ENCODE measurements at regions not wholly inside any gene's neighbourhood (a gene's known extent, or its start where the extent isn't known, plus 50 kb on each side); places are given as distances from the start of the nearest gene placed in this dataset.

GRCh38 chr3:110528305-110529121 is 543.1 kb upstream of the NECTIN3 start:
- H3K4me1 ChIP-seq (replicated peaks in 1 of 2; ENCODE audit: control insufficient read depth in 2 of 2, insufficient read depth in 2 of 2, low read length in 2 of 2) = peaks cover 0 to 24% of the 10 kb centered on the region in 2 experiments; a peak in 3 of 5 replicates
- H3K27ac ChIP-seq (ENCODE audit: extremely low read depth, low read depth, low read length) = peak overlapping the region; percentile 84
- peaks cover 3% of the 10 kb centered on the region for H3K9me3 ChIP-seq (replicated peaks; ENCODE audit: control insufficient read depth, insufficient read depth, low read depth, low read length)
- peak overlapping the region in 1 of 2 experiments; percentile 51; a peak in 1 of 4 replicates for H3K9ac ChIP-seq (ENCODE audit: insufficient read depth in 1 of 2, low read depth in 2 of 2, low read length in 2 of 2)
- H4K20me1 ChIP-seq (replicated peaks; ENCODE audit: control insufficient read depth, insufficient read depth, low read length) = no peaks in the 10 kb centered on the region
- intact Hi-C loops (cut with micrococcal nuclease) (loop anchor here (10.0 kb wide), 2 partner anchors 64 to 96 kb away; no protein-coding TSS in a partner anchor), in situ Hi-C loops (cut with MboI) (no loop called here)
- peaks cover 48% of the 10 kb centered on the region for H3K79me2 ChIP-seq (ENCODE audit: control insufficient read depth, insufficient read depth, low read length)
- peaks cover 25% of the 10 kb centered on the region for H3K36me3 ChIP-seq (ENCODE audit: control insufficient read depth, insufficient read depth, low read length)
- 8% methylated on average over 4 of the region's 4 CpGs for WGBS (ENCODE audit: insufficient coverage, low coverage, missing lambda C conversion rate)
- H3K27me3 ChIP-seq (ENCODE audit: control insufficient read depth in 2 of 2, insufficient read depth in 2 of 2, low read length in 2 of 2) = no peaks in the 10 kb centered on the region
- no peak overlapping the region for H3K4me3 ChIP-seq
- POLR2A ChIA-PET = no interaction called here
- BruUV-seq (replicated peaks) = no TSS peak
- H3K4me2 ChIP-seq (ENCODE audit: insufficient read depth, low read length) = peak overlapping the region; percentile 61
- H2AFZ ChIP-seq (ENCODE audit: low read depth, low read length) = peak overlapping the region; percentile 67
- CTCF ChIA-PET (ENCODE audit: low intra/inter-chr PET ratio) = no interaction called here
- peak; percentile 23 to 65 (median 28) for DNase-seq (ENCODE audit: extremely low read depth in 1 of 4, low spot score in 3 of 4)
- FAIRE-seq = peak; percentile 77
- ATAC-seq = peak; percentile 65
- no peaks in the 10 kb centered on the region for H3K9me1 ChIP-seq (ENCODE audit: control insufficient read depth, insufficient read depth, low read length)
- no peak for TF ChIP-seq ZC3H8 (IDR thresholded peaks at IDR 0.05)
- no peak for TF ChIP-seq RAD21 (CRISPR knock-in tag; conservative IDR thresholded peaks at IDR 0.05 in 1 of 2, IDR thresholded peaks at IDR 0.05 in 1 of 2)
- no peak for TF ChIP-seq NR2C1 (IDR thresholded peaks at IDR 0.05)
- TF ChIP-seq NR2C1 (tag; IDR thresholded peaks at IDR 0.05) = no peak
- TF ChIP-seq HDAC1 (IDR thresholded peaks at IDR 0.05) = no peak
- no peak for TF ChIP-seq ZNF253 (CRISPR knock-in tag; conservative IDR thresholded peaks at IDR 0.05)
- no peak for TF ChIP-seq IFI16 (CRISPR knock-in tag; IDR thresholded peaks at IDR 0.05)
- TF ChIP-seq ZNF449 (CRISPR knock-in tag; IDR thresholded peaks at IDR 0.05) = no peak
- no peak for TF ChIP-seq TCF7L2 (IDR thresholded peaks at IDR 0.05; ENCODE audit: low read depth, low read length)
- no peak for TF ChIP-seq USF1 (CRISPR knock-in tag; IDR thresholded peaks at IDR 0.05)
- no peak for TF ChIP-seq TAF9B (IDR thresholded peaks at IDR 0.05; ENCODE audit: partially characterized antibody)
- TF ChIP-seq SMAD4 (CRISPR knock-in tag; conservative IDR thresholded peaks at IDR 0.05) = 0 out of 2 replicates have a peak, but pooled peaks have one; percentile 13
- no peak for TF ChIP-seq TFAP4 (CRISPR knock-in tag; IDR thresholded peaks at IDR 0.05; ENCODE audit: borderline replicate concordance)
- TF ChIP-seq FOS (IDR thresholded peaks at IDR 0.05; ENCODE audit: extremely low read depth, insufficient read length) = no peak
- TF ChIP-seq ZNF311 (CRISPR knock-in tag; IDR thresholded peaks at IDR 0.05) = no peak
- TF ChIP-seq EGR1 (conservative IDR thresholded peaks at IDR 0.05) = no peak
- TF ChIP-seq CBFA2T2 (conservative IDR thresholded peaks at IDR 0.05) = peak; percentile 64
- TF ChIP-seq FOXK2 (conservative IDR thresholded peaks at IDR 0.05 in 1 of 2, IDR thresholded peaks at IDR 0.05 in 1 of 2; ENCODE audit: low read depth in 2 of 2) = no peak

Measured in K562 (cell line).